B cell (primary cell): ENCODE measurements at regions not wholly inside any gene's neighbourhood (a gene's known extent, or its start where the extent isn't known, plus 50 kb on each side); places are given as distances from the start of the nearest gene placed in this dataset.
A peak's percentile ranks its signal among the peaks of the same experiment; 100 is the strongest.

Experiments
- EZH2 ChIP-seq: IDR thresholded peaks from 2 replicates; pipeline ENCODE4 v1.6.1; 2012; ENCODE audit warnings: borderline replicate concordance, low read depth, mild to moderate bottlenecking, moderate library complexity, low read length; ENCODE audit not compliant: insufficient read depth, poor library complexity, severe bottlenecking
- TF ChIP-seq, protein P1 (sequence below): fragments of 200-600 bp; IDR thresholded peaks from one replicate; pipeline ENCODE4 v1.8.0; 2022; ENCODE audit warnings: antibody characterized with exemption, mild to moderate bottlenecking

GRCh38 chr3:107271787-107272387 is 105.4 kb upstream of the CCDC54 start:
- TF ChIP-seq, protein P1, sequence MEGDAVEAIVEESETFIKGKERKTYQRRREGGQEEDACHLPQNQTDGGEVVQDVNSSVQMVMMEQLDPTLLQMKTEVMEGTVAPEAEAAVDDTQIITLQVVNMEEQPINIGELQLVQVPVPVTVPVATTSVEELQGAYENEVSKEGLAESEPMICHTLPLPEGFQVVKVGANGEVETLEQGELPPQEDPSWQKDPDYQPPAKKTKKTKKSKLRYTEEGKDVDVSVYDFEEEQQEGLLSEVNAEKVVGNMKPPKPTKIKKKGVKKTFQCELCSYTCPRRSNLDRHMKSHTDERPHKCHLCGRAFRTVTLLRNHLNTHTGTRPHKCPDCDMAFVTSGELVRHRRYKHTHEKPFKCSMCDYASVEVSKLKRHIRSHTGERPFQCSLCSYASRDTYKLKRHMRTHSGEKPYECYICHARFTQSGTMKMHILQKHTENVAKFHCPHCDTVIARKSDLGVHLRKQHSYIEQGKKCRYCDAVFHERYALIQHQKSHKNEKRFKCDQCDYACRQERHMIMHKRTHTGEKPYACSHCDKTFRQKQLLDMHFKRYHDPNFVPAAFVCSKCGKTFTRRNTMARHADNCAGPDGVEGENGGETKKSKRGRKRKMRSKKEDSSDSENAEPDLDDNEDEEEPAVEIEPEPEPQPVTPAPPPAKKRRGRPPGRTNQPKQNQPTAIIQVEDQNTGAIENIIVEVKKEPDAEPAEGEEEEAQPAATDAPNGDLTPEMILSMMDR = peak; percentile 79
- TF ChIP-seq EZH2 = no peak
